T-helper 2 cell (primary cell): ENCODE measurements at regions not wholly inside any gene's neighbourhood (a gene's known extent, or its start where the extent isn't known, plus 50 kb on each side); places are given as distances from the start of the nearest gene placed in this dataset.
A peak's percentile ranks its signal among the peaks of the same experiment; 100 is the strongest.
"Not testable (repeated sequence)": the region's sequence is repeated elsewhere in the genome, so short reads cannot be mapped to it uniquely, and the experiment has no call there.

Source experiments
- DNase-seq, 5 experiments: peaks; one replicate each; pipeline versions ENCODE4 v3.0.0 to v3.0.0-alpha.2; 2012 to 2022

DNA sequence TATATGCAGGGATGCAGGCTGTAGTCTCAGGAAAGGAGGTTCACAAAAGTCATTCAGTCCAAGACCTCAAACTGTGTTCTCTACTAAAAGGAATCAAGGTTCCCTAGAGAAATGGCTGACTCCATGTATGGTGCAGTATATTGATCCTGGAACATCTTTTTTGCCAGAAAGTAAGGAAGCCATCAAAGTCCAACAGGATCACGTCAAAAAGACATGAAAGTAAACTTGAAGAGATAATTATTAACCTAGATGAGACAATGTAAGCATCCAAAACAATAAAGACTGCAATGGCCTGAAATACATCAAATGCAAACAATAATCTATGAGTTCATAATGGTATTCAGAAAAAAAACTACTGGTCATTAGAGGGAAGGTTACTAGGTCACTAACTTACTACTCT is 115.6 kb upstream of the FABP2 start:
- not testable (repeated sequence) for DNase-seq

DNA sequence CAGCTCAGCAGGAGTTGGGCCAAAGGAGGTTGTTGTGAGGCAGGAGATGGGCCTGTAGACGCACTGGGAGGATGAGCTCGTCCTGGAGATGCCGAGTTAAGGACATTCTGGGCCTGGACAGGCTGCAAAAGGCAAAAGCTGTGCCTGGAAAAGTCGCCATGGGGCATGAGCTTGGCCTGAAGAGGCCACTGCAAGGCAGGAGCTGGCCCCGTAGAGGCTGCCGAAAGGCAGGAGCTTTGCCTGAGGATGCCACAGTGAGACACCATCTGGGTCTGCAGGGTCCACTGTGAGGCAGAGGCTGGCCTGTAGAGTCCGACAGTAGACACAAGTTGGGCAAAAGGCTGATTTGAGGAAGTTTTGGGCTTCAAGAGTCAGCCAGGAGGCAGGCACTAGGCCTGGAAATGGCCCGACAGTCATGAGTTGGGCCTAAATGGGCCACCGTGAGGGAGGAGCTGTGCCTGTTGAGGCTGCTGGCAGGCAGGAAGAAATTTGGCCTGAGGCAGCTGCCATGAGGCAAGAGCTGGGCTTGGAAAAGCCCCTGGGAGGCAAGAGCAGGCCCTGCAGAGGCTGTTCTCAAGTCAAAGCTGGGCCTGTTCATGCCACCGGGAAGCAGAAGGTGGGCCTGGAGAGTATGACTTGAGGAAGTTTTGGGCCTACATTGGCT is 86.8 kb upstream of the FABP2 start:
- DNase-seq = not testable (repeated sequence)

DNA sequence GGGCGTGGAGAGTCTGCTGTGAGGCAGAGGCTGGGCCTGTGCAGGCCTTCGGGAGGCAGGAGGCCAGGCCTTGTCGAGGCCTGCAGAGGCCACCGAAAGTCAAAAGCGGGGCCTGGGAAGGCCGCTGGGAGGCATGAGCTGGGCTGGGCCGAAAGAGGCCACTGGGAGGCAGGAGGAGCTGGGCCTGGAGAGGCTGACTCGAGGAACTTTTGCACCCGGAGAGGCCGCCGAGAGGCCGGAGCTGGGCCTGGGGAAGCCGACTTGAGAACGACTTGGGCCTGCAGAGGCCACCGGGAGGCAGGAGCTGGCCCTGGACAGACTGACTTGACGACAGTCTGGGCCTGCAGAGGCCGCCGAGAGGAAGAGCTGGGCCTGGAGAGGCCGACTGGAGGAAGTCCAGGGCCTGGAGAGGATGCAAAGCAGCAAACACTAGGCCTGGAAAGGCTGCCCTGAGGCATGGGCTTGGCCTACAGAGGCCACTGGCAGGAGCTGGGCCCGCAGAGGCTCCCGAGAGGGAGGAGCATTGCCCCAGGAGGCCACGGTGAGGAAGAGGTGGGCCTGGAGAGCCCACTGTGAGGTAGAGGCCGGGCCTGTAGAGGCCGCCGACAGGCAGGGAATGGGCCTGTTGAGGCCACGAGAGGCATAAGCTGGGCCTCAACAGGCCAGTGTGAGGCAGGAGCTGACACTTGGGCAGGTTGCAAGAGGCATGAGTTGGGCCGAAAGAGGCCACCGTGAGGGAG is 85.0 kb upstream of the FABP2 start:
- DNase-seq = not testable (repeated sequence)

DNA sequence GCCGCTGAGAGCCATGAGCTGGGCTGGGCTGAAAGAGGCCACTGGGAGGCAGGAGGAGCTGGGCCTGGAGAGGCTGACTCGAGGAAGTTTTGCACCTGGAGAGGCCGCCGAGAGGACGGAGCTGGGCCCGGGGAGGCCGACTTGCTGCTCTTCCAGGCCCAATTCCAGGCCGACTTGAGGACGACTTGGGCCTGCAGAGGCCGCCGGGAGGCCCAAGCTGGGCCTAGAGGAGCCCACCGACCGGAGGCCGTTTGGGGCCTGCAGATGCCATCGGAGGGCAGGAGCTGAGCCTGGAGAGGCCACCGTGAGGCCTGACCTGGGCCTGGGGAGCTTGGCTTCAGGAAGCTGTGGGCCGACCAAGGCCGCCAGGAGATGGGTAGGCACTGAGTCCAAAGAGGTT is 84.1 kb upstream of the FABP2 start:
- DNase-seq = not testable (repeated sequence)

DNA sequence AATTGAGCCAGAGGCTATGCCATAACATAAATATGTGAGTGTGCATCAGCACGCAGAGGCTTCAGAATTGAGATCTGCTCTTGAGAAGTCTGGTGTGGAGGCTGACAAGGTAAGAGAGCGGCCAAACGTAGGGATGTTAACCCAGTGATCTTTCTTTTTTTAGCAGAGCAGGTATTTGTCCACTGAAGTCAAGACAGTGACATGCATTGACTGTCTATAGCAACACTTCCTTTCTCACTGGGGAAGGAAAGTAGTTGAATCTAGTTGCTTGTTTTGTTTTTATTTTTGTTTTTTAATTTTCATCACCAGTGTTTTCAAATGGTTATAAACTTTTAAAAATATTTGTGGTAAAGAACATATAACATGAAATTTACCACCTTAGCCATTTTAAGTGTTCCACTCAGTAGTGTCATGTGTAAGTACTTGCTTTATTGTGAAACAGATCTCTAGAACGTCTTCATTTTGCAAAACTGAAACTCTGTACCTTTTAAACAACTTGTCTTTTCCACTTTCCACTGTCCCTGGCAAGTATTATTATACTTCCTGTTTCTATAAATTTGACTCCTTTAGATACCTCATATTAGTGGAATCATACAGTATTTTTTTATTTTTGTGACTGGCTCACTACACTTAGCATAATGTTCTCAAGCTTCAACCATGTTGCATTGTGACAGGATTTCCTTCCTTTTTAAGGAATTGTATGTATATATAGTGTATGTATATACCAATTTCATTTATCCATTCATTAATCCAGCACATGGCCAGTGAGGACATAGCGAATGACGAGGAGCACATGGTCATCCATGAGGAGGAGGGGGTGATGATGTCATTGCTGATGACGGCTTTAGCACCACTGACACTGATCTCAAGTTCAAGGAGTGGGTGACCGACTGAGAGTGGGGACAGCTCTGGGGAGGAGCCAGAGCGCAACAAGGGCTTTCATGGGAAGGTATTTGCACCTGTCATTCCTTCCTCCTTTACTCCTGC is 80.7 kb upstream of the FABP2 start:
- not testable (repeated sequence) for DNase-seq

DNA sequence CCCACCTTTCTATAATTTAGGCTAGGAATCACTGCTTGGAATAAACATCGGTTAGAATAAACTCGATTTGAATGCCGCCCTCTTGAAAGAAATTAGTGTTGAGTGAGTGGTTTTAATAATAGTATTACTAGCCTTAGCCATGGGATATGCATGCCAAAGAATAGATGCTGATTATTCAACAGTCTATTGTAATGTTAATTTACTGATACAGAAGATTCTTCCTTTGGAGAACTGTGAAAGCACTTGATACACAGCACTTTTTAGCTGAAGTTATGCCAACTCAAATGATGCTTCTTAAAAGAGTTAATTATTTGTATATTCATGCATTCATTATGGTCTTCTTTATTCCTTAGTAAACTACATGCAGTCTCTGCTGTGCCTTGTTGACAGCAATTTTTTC is 73.8 kb upstream of the FABP2 start:
- not testable (repeated sequence) for DNase-seq

DNA sequence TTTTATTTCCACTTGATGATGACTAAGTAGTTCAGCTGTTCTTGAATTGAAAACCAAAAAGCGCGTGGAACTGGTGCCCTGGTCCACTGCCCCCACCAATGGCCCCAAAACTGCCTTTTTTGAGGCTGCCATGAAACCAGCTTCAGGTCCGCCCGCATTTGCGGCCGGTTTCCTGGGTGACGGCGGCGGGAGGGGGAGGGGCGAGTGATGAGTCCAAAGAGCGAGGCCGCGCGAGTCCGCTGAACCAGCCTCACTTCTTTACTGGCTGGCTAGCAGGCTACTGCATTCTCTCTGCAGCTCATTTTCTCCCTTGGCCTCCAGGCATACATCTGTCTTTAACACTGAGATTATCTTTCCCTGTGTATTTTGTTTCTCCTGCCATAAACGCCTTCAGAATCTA is 72.9 kb upstream of the FABP2 start:
- DNase-seq = no peak

DNA sequence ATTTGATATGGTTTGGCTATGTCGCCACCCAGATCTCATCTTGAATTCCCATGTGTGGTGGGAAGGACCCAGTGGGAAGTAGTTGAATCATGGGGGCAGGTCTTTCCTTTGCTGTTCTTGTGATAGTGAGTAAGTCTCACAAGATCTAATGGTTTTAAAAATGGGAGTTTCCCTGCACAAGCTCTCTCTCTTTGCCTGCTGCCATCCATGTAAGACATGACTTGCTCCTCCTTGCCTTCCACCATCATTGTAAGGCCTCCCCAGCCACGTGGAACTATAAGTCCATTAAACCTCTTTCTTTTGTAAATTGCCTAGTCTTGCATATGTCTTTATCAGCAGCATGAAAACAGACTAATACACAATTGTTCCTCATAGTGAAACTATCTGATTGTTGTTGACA is 66.9 kb upstream of the FABP2 start:
- DNase-seq = not testable (repeated sequence)

DNA sequence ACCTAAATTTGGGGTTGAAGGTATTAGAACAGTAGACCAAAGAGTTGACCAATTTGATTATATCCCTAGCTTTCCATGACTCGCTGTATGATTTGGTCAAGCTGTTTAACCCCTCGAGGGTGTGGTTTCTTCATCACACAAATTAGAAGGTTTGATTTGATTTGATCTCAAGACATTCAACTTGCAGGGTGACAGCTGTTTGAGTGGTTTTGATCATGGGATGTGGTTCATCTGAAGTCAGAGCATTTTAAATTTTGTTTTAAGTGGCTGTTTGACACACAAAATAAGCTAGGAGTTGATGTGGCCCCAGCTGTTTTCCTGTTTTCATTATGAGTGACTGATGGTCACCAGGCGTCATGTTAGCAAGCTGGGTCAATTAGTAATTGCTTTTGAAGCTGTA is 52.7 kb upstream of the FABP2 start:
- peak in 1 of 5 experiments; percentile 41 for DNase-seq

DNA sequence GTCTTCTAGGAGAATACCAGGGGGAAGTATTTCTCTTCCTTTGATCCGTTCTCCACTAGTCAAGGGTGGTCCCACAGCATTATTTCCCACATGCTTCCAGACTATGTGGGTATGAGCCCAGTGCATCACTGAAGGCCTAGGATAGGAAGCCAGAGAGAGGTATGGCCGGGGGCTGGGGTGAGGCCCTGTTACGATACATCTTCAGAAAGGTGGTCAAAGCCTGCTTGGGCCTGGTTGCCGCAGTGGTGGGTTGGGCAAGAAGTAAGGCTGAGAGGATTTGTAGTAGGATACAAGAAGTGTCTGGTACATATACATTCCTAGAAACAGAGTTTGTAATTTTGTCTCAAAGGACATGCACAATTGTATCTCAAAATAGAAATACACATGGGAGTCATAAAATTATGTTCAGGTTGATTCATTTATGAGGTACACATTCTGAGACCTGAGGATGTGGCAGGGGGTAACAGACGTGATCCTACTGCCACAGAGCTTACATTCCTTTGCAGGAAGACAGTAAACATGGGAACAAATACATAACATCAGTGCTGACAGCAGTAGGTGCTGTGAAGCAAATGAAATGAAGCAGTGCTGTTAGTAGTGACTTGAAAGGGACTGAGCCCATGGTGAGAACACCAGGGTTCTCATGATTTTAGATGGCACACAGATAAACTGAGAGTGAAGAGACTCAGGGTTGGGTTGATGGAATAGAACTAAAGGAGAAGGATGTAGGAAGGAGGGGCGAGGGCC is 50.6 kb upstream of the FABP2 start:
- not testable (repeated sequence) for DNase-seq
